Fibroblast of pulmonary artery (primary cell): ENCODE measurements at regions not wholly inside any gene's neighbourhood (a gene's known extent, or its start where the extent isn't known, plus 50 kb on each side); places are given as distances from the start of the nearest gene placed in this dataset.

Source experiments
- DNase-seq: peaks from one replicate; pipeline ENCODE4 v3.0.0-alpha.2; 2010; ENCODE audit warnings: low read depth
- H3K4me3 ChIP-seq: replicated peaks from 2 replicates; pipeline ENCODE4 v1.5.1; 2011; ENCODE audit warnings: low read depth, mild to moderate bottlenecking, control low read depth, low read length, moderate library complexity
- TF ChIP-seq, protein P1 (sequence below): IDR thresholded peaks from 2 replicates; pipeline ENCODE4 v1.5.1; 2011; ENCODE audit warnings: mild to moderate bottlenecking, control low read depth, low read length, inconsistent platforms; ENCODE audit errors: missing control alignments

DNA sequence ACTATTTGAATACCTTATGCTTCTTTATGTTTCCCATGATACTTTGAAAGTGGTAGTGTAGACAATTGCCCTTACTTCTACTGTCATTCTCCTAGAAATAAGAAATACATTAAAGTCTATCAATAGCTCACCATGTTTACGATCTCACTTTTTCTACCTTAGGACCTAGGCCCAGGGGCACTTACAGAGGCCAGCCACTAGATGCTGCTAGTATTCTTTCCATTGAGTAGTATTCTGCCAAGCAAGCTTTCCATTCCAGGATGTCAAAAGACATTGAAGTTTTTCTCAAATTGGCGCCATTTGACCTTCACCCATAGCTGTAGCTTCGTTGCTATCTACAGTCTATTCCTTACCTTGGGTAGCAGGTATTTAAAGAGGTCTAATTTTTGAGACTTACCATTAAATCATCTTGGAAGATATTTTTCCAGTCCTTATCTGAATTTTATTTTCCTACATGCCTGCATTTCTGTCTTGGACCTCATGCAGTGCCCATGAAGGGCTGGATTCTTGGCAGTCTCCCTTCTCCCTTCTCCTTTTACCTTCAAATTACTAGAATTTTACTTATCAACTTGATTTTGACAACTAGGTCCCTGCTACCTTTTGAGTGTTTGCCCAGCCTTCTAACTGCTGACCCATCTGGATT, 246.0 kb upstream of the NUDT12 start:
- H3K4me3 ChIP-seq = no peak overlapping the region
- DNase-seq = peak; percentile 55
- TF ChIP-seq, protein P1, sequence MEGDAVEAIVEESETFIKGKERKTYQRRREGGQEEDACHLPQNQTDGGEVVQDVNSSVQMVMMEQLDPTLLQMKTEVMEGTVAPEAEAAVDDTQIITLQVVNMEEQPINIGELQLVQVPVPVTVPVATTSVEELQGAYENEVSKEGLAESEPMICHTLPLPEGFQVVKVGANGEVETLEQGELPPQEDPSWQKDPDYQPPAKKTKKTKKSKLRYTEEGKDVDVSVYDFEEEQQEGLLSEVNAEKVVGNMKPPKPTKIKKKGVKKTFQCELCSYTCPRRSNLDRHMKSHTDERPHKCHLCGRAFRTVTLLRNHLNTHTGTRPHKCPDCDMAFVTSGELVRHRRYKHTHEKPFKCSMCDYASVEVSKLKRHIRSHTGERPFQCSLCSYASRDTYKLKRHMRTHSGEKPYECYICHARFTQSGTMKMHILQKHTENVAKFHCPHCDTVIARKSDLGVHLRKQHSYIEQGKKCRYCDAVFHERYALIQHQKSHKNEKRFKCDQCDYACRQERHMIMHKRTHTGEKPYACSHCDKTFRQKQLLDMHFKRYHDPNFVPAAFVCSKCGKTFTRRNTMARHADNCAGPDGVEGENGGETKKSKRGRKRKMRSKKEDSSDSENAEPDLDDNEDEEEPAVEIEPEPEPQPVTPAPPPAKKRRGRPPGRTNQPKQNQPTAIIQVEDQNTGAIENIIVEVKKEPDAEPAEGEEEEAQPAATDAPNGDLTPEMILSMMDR = peak; percentile 95

DNA sequence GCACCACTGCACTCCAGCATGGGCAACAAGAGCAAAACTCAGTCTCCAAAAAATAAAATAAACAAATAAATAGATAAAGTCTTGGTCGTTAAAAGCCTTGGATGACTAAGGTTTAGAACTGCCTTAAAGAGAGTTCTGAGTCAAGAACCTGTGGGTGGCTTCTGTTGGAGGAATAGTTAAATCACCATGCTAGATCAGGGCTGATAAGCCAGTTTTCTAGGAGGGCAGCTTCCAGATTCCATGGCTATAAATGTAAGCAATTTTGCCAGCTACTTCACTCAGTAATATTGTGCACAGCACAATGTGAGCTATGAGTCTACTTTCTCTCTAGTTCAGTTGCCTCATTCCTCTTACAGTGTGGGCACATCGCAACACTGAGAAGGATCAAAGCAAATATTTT, 242.1 kb upstream of the NUDT12 start:
- no peak for DNase-seq
- TF ChIP-seq, protein P1 = no peak
- no peak overlapping the region for H3K4me3 ChIP-seq

DNA sequence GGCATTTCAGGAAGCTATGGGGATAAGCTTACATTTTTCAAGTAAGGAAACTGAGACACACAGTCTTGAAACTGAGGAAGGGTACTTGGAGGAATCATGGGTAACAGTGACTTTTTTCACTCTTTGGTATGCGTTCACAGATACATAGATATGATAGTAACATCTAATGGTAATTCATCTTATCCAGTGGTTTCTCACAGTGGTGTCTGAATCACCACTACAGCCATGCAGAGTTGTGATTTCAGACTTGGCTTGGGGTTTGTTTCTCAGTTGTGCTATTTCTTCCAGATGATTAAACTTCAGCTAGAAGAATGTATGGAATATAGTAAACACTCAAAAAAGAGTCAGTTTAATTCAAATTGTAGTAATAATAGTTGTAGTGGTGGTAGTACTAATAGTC, 239.1 kb upstream of the NUDT12 start:
- no peak overlapping the region for H3K4me3 ChIP-seq
- TF ChIP-seq, protein P1 = no peak
- DNase-seq = peak; percentile 6

DNA sequence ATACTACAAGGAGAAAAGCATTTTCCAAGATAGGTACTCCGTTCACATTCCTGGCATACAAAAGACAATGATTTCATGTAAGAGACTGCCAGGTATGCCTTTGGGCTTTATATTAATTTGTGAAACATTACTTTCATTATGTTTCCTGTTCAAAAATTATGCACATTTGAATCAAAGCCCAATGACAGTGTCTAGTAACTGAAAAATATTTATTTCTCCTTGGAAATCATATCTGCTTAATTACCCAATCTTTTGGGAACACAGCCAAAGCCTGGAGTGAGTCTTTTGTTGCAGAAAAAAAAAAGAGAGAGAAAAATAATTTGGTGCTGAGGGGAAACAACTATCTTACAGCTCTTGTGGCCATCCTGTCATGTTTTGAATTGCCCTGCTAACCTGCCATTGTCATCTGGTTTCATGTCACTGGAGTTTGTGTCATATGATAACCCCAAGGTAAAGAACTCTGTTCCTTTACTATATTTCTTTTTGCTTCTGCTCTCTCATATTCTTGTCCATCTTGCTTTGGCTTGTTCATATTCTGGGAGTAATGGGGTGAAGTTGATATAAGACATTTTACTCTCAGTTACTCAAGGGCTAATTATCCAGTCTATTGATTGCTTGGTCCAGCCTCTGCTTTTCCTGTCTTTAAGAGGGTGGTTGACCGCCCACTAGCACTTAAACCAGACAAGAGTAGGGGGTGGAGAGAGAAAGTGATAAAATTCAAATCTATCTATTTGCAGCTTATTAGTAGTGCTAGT, 238.3 kb upstream of the NUDT12 start:
- peak; percentile 65 for DNase-seq
- TF ChIP-seq, protein P1 = no peak
- H3K4me3 ChIP-seq = no peak overlapping the region

DNA sequence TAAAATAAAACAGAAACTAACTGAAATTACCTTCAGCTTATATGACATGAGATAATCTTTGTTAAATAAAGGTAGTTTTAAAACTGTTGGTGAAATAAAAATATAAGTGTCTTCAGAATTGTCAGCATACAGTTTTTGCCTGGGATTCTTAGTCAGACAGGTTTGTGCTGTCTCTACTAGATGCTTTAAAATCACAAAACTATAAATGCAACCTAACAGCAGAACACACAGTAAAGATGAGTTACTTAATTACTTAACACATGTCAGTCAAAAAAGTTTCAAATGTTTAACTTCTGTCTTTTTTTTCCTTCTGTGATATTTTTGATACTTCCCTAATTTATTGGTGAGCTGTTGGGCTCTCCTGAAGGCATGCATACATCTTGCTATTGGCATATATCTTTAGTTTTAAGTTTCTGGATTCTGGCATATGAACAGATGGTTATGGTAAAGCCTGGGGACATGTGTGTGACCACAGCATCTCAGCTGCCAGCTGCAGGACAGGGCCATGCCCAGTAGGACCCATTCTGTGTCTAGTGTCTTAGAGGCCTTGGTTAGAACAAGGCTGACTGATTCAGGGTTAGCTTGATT, 231.1 kb upstream of the NUDT12 start:
- TF ChIP-seq, protein P1 = no peak
- no peak for DNase-seq

DNA sequence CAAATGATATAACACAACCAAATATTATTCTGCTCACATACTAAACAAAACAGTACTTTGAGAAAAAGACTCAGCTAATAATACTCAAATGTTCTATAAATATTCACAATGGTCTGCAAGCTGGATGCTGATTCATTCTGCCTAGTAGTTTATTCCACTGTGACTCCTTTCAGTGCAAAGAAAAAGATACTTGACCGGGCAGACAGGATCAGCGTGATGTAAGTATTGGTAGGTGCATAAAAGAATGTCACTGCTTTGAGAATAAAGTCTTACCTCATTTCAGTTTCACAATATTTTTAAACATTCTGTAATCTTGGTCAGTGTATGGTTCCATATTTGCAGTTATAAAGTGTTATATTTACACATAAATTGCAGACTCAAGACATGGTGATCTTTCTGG, 223.0 kb upstream of the NUDT12 start:
- H3K4me3 ChIP-seq = no peak overlapping the region
- DNase-seq = peak; percentile 13
- TF ChIP-seq, protein P1 = no peak

More for the DNA sequence above, 231.1 kb upstream of the NUDT12 start:
- no peak overlapping the region for H3K4me3 ChIP-seq
